ENCODE measurements at regions not wholly inside any gene's neighbourhood (a gene's known extent, or its start where the extent isn't known, plus 50 kb on each side); places are given as distances from the start of the nearest gene placed in this dataset.

DNA sequence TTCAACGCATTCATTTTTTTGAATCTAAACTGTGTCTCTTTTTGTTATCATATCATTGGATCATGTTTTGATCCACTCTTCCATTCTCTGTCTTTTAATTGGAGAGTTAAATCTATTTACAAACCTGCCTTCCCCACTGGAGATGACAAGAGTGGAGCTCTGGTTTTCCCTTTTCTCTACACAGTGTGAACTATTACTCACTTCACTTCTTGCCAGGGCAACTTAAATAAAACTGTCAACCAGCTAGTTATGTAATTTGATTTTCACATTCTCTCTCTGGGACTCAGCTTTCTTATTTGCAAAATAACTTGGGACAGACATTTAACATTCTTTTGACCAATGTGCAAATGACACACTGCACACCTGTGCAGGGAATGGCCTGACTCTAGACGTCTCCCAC is 230.8 kb upstream of the CST7 start:
- DNase-seq (ENCODE audit: low spot score): no peak

DNA sequence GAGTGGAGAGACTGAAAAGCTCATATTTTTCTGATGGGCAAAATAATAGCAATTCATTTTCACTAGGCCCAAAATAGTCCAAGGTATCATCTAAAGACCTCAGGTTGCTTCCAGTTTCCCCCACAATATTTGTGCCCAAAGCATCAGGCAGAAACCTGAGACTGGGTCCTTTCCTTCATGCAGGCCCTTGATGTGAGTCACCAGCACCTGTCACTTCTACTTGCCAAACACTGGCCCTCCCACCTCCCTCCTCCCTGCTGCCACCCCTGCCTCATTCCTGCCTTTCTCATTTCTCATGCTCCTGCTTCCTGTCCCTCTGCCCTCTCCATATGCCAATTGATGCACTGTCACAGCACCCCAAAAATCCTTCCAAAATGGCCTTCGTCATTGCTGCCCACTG is 230.4 kb upstream of the CST7 start:
- peak; percentile 82 for DNase-seq (ENCODE audit: low spot score)

DNA sequence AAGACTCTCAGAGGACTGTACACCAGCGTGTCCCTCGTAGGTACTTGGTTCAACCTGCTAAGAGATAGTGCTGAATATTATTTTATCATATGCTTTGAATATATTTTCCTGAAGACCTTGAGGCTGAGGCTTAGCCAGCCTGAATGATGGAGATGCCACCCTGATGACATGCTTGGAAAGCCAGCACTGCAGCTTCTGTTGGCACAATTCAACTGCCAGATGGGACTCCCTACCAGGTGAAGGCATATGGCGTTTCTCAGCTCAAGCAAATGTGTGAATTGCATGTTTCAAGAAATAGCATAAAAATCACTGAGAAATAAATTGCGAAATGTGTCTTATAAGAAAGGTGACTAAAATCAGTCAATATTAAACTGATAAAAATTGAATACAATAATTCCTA is 228.1 kb upstream of the CST7 start:
- peak; percentile 96 for DNase-seq (ENCODE audit: low spot score)

DNA sequence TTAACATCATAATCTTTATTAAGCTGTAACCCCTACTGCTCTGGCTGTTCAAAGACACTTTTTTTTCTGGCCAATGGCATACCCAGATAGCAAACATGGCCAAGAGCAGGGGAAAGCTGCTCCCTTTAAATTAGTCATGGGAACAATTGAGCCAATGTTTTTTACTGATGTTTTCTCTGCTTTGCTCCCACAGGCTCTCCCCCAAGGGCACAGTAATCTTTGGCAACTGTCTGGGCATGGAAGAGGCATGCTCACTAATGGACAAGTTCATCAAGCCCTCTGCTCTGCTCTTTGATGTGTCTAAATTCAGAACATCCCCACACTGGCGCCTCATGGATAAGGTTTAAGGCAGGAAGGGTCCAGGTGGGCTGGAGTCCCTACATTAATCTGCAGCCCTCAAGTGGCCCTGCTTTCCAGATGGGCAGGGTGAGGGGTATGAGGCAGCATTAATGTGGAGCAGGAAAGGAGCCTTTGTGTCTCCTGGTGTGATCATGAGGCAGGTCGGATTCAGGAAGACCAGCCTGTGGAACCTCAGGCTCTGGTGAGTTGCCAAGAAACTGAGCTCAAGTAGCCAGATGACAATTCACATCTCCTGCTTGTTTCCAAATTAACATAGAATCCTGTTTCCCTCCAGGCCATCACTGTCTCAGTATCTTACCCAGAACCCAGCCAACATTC is 227.0 kb upstream of the CST7 start:
- DNase-seq (ENCODE audit: low spot score): peak; percentile 91

DNA sequence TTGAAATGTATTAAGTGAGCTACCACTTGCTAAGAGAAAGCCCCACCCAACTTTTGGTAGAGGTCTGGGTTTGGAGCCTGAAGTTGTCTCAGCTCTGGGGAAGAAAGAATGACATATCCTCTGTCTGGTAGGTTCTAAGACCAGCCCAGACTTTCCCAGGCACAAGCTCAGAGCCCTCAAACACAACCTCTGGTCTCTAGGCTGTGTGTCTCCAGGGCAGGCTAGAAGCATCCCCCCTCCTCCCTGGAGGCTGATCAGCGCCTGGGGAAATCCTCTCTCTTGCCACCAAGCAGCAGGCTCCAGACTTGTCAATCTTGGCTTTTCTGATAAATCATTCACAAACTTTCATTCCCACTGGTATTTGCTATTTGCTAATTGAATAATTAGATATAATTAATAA is 226.5 kb upstream of the CST7 start:
- no peak for DNase-seq (ENCODE audit: low spot score)

DNA sequence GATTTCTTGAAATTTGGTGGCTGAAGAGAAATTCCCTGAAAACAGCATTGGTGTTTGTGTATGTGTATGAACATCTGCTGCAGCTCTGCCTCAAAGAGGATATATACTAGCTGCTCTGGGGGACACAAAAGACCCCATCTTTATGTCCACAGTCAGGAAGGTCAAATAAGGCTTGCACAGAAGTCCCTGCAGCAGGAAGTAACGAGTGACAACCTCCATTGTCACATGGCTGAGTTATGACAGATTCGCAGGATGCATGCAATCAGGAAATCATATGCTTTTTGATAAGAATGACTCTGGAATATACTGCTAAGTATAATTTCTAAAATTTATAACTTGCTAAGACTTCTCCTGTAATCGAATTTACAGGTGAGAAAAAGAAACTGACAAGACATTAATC is 225.9 kb upstream of the CST7 start:
- no peak for DNase-seq (ENCODE audit: low spot score)

DNA sequence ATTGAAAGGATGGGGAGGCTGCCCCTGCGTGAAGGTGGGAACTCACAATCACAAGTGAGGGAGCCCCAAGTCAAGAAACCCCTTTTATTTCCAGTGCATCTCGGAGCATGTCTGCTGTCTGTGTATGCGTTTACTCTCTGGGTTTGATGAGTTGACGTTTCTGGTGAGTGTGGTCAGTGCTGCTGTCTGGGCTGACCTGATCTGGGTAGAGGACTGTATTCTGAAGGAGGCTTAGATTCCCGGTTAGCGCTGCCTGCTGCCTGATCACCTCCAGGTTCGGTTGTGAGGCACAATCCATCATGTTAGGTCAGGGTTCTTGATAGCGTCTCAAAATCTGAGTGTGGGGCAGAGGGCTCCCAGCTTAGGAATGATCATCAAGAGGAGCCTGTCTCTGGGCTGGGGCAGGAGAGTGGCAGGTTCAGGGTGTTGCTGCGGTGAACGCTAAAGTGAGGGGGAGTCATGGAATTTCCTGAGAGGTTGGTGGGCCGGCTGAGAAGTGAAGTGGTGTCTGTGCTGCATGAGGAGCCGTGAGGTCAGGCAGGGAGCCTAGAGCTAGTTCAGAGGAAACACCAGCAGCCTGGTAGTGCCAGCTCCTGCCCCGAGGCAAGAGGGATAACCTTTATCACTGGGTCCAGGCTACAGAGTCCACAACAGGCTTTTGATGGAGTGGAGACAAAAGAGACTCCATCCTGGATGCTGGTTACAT is 225.3 kb upstream of the CST7 start:
- DNase-seq (ENCODE audit: low spot score): no peak

DNA sequence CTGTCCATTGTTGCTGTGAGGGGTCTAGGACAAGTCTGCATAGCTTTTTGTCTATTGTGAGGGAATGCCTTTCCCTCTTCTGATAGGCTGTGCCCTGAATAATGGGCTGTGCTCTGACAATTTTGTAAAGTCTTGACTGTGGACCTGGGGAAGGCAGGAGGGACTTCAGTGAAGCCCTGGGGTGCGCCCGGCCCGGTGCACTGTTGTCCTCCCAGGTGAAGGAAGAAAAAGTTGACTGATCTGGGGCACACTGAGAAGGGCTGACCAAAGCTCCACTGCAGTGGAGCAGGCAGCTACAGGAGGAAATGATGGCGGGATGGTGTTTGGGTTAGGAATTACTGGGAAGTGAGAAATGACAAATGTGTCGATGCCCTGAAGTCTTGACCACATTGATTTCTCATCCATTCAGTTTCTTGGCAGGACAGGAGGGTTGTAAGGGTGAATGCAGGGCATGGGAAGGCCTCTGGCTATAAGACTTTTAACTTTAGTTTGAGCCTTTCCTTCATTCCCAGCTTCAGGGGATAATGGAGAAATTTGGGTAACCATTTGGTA is 224.0 kb upstream of the CST7 start:
- DNase-seq (ENCODE audit: low spot score): no peak

DNA sequence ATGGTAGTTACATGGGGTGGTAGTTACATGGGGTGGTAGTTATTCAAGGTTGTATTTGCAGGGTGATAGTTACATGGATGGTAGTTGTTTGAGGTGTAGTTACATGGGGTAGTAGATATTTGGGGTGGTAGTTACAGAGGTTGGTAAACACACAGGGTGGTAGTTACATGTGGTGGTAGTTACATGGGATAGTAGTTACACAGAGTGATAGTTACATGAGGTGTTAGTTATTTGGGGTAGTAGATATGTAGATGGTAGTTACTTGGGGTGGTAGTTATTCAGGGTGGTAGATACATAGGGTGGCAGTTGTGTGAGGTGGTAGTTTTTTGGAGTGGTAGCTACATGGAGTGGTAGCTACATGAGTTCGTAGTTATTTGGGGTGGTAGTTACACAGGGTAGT is 221.3 kb upstream of the CST7 start:
- no peak for DNase-seq (ENCODE audit: low spot score)

DNA sequence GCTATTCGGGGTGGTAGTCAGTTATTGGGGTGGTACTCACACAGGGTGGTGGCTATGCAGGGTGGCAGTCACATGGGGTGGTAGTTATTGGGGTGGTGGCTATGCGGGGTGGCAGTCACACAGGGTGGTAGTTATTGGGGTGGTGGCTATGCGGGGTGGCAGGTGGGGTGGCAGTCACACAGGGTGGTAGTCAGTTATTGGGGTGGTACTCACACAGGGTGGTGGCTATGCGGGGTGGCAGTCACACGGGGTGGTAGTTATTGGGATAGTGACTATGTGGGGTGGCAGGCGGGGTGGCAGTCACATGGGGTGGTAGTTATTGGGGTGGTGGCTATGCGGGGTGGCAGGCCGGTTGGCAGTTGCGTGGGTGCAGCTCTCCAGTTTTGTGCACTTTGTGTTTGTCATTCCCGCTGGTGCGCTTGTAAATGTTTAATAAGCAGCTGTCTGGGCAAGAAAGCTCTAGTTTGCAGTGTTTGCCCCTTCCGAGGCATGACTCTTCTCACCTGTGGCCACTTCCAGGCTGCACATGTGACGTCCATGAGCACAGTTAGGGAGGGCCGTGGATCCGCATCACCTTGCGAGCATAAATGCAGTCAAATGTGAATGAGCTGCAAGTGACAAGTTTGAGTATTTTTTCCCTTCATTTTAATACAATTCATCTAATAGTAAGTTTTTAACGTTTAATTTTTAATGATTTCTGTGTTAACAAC is 219.0 kb upstream of the CST7 start:
- DNase-seq (ENCODE audit: low spot score): no peak

DNA sequence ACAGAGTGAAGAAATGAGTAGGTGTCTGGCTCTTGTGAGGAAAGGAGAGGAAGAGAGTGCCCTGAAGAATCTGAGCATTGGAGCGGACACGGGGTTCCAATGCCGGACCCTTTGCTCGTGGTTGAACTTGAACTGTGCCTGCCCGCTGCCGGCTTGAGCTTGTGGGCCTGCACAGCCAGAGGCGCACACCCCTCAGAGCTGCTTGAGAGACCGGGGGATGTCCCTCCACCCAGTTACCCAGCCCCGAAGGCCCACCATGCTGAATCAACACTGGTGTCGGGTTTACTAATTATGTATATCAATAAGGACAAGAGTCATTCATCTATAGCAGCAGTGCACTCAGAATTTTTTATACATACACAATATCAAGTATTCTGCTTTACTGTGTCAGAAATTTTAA is 218.3 kb upstream of the CST7 start:
- DNase-seq (ENCODE audit: low spot score): no peak

DNA sequence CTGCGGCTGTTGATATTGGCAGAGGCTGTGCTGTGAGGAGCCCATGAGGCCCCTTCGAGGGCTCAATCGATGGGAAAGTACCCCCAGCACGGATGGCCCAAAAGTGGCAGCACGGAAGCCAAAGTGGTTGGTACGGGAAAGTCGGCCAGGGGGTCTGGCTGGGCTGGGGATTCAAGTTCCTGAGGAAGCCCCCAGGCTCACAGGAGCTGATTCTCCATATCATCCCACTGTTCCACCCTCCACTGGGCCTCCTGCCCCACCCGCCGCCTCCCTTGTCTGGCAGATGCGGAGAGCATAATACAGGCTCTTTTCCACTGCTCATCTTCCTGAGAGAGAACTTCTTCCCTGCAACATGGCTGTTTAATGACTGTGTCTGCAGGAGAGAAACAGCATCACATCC is 217.8 kb upstream of the CST7 start:
- no peak for DNase-seq (ENCODE audit: low spot score)

DNA sequence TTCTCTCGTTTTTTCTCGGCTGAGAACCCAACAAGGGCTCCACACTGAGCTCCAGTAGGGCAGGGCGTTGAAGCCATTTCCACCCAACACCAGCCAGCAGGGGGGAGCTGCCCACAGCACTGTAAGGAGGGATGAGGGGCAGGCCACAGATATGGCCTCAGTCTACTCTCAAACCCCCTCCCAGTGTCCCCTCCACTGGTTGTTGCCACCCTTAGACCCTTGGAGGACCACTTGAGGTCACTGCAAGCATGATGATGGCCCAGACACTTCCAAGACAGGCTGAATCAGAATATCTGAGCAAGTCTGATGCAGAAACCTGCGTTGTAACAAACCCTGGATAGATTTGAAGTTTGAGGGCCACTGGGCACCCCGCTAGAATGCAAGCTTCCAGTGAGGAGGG is 217.0 kb upstream of the CST7 start:
- no peak for DNase-seq (ENCODE audit: low spot score)

DNA sequence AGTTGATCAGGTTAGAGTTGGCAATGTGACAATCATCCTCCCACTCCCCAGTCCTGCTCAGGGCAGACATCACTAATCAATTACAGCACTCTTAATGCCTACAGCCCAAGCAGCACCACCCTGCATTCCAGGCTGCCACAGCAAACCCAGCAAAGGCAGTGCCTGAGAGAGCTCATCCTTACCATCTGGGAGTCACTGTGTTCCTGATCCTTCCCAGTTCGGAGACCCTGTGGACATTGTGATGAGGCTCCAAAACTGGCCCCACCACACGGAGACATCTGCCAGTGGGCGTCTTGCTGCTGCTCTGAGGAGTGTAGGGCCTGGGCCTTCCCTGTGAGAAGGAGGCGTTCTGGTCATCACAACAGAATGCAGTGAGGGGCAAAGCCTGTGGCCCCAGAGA is 216.5 kb upstream of the CST7 start:
- DNase-seq (ENCODE audit: low spot score): no peak

DNA sequence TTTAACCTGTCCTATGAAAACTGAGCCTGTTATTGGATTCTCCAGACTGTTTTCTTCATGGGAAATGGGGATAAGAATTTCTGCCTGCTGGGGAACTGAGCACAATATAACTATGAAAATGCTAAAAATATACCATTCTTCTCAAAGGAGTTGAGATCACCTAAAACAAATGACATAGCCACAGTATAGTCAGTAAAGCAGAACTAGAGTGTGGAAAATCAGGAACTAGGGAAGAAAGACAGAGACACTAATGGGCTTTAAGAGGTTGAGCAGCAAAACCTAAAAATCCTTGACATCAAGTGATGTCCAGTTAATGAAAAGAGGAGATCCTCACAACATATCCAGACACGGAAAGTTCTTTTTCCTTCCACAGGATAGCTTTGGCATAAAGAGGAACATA is 215.7 kb upstream of the CST7 start:
- DNase-seq (ENCODE audit: low spot score): no peak

DNA sequence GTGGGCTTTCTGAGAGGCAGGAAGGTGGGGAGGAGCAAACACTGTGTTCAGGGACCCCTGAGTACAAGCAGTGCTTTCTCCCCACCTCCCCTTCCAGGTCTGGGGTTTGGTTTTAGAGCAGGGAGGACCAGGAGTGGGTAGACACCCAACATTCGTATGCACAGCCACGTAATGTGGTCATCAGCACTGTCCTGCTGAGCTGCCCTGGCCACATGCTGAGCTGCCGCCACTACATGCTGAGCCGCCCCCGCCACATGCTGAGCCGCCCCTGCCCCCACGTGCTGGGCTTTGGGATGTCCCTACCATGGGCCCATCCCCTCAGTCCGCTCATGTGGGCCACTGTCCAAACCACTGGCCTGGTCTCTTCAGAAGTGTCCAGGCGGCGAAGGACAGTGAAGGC is 214.9 kb upstream of the CST7 start:
- no peak for DNase-seq (ENCODE audit: low spot score)

DNA sequence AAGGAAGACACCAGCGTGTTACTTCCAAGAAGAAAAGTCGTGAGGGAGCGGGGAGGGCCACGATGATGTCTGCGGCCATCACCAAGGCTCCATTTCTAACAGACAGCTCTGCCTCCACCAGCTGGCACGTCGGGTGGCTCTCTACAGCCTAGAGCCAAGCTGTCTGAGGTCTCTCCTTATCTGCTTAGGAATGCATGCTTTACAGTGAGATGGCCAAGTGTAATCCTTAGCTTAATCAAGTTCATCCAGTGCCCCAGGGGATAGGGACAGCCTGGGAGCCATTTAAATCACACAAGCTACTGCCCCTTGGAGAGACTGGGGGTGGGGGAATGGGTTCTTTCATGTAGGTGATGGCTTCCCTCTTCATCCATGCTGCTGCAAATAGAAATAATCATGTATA is 213.8 kb upstream of the CST7 start:
- DNase-seq (ENCODE audit: low spot score): no peak

DNA sequence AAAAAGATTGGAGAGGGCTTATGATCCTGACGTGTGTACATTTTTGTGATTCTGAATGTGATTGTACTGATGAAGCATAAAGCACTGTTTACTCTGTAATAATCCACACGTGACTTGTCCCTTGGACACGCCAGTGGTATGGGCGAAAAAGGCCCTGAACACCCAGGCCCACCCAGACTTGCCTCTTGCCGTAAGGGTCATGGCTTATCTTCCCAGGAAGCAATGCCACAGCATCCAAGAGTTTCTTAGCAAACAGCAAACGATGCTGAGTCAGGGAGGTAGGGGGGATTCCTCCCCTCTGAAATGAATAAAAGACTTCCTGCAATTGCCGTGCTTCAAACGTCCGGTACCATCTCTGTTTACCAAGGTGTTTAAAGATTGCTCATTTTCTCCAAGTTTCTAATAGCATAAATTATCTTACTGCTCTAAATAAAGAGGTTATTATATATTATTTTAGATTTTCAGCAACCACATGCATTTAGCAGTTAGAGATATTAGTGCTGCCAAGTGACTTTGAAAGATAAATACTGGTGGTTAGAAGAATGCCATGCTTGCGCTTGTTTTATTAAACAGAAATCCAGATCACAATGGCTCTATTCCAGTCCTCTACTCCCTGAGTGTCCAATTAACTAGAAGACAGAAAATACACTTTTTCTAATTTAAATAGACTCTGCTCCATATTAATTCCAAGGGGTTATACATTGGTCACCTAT is 212.8 kb upstream of the CST7 start:
- no peak for DNase-seq (ENCODE audit: low spot score)

DNA sequence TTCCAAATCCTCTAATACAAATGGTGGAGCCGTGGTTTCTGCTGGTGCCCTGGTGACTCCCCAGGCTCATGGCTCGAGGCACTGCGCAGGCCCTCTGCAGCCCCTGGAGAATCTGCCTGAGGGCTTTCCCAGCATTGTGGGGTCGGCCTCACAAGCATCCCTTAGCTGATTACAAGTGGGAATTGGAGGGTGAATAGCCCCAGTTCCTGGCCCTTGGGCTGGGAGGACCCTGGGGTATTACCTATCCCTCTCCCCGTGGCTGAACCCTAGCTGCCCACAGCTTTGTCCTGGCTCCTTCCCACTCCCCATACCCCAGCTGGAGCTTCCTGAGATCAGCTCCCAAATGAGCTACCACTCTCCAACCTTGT is 212.2 kb upstream of the CST7 start:
- DNase-seq (ENCODE audit: low spot score): no peak

DNA sequence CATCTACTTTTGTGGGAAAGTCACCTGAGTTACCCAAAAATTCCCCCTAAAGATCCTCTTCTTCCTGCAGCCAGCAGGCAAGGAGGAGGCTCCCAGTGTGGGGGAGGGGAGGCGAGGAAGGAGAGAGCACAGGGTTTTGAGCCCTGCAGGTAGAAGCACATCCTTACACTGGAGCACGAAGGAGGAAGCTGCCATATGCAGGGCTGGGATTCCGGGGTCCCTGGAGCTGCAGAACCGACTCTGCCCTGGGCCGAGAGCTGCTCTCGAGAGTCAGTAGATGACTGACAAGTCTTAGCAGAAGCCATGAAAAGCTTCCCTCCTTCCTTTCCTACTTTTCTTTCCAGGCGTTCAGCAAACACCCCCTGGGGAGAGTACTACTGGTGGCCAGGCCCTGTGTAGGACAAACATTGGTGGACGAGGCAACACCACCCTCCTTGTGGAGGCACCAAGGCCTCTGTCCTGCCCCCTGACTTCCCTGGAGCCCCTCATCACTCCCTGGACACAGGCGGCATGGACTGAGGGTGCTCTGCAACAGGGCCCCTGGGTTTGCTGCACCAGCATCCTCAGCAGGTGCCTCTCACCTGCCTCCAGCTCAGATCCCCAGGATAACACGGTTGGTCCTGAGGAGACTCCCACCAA is 211.7 kb upstream of the CST7 start:
- DNase-seq (ENCODE audit: low spot score): no peak

DNA sequence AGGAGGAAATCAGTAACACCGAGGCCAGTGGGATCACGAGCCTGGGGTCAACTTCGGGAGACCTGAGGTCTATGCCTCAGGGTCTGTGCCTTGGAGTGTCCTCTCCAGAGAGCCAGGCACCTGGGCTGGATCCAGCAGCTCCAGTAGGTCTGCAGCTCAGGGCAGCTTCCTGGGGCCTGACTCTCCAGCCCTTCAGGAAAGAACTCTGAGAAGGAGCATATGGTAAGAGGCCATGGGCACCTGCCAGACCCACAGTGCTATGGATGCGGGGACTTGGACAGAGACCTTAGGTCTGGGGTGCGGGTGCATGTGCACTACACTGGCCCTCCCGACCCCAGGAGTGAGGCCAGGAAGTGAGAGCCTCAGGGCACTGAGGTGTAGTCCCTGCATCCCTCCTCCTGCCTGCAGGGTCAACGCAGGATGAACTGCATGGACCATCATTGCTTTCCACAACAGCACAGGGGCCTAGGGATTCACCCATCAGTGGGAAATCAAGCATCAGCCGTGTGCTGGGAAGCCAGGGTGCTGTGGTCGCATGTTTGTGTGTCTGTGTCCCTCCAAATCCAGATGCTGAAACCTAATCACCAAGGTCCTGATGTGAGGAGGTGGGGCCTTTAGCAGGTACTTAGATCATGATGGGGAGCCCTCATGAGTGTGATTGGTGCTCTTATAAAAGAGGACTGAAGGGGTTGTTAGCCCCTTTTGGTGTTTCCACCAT is 210.9 kb upstream of the CST7 start:
- no peak for DNase-seq (ENCODE audit: low spot score)

Data from cerebellar cortex (tissue), 1 donor.